ENCODE measurements at regions not wholly inside any gene's neighbourhood (a gene's known extent, or its start where the extent isn't known, plus 50 kb on each side); places are given as distances from the start of the nearest gene placed in this dataset.

GRCh38 chr4:34271479-34272355, 1972.6 kb downstream of the ARAP2 start:
- H3K36me3 ChIP-seq (ENCODE audit: insufficient read depth, insufficient read length, low read length): no peaks in the 10 kb centered on the region
- no peaks in the 10 kb centered on the region for H3K4me1 ChIP-seq (ENCODE audit: insufficient read depth, insufficient read length)
- no peak for TF ChIP-seq YY1 (IDR thresholded peaks at IDR 0.05; ENCODE audit: insufficient read depth, insufficient read length)
- no peak for TF ChIP-seq SUZ12 (IDR thresholded peaks at IDR 0.05; ENCODE audit: extremely low read depth, insufficient read depth, insufficient read length)
- no peak for TF ChIP-seq ZNF274 (IDR thresholded peaks at IDR 0.05; ENCODE audit: low read depth, low read length)
- H3K9me3 ChIP-seq (ENCODE audit: insufficient read depth, low read length): no peaks in the 10 kb centered on the region
- H3K27me3 ChIP-seq (ENCODE audit: insufficient read depth, insufficient read length): no peaks in the 10 kb centered on the region
- no peak overlapping the region for H3K9ac ChIP-seq (ENCODE audit: insufficient read length, low read depth)
- no peak overlapping the region for H3K4me3 ChIP-seq (ENCODE audit: insufficient read length, low read depth)
- DNase-seq (ENCODE audit: low read depth, low spot score): no peak

GRCh38 chr4:34279011-34279410, 1965.3 kb downstream of the ARAP2 start:
- H3K4me3 ChIP-seq (ENCODE audit: insufficient read length, low read depth): no peak overlapping the region
- TF ChIP-seq YY1 (IDR thresholded peaks at IDR 0.05; ENCODE audit: insufficient read depth, insufficient read length) (no peak), ZNF274 (IDR thresholded peaks at IDR 0.05; ENCODE audit: low read depth, low read length) (no peak), SUZ12 (IDR thresholded peaks at IDR 0.05; ENCODE audit: extremely low read depth, insufficient read depth, insufficient read length) (no peak)
- H3K27me3 ChIP-seq (ENCODE audit: insufficient read depth, insufficient read length): no peaks in the 10 kb centered on the region
- no peaks in the 10 kb centered on the region for H3K4me1 ChIP-seq (ENCODE audit: insufficient read depth, insufficient read length)
- H3K9ac ChIP-seq (ENCODE audit: insufficient read length, low read depth): no peak overlapping the region
- H3K36me3 ChIP-seq (ENCODE audit: insufficient read depth, insufficient read length, low read length): no peaks in the 10 kb centered on the region
- DNase-seq (ENCODE audit: low read depth, low spot score): no peak
- no peaks in the 10 kb centered on the region for H3K9me3 ChIP-seq (ENCODE audit: insufficient read depth, low read length)

GRCh38 chr4:34280131-34280530, 1964.2 kb downstream of the ARAP2 start:
- no peaks in the 10 kb centered on the region for H3K4me1 ChIP-seq (ENCODE audit: insufficient read depth, insufficient read length)
- no peak for TF ChIP-seq ZNF274 (IDR thresholded peaks at IDR 0.05; ENCODE audit: low read depth, low read length)
- TF ChIP-seq YY1 (IDR thresholded peaks at IDR 0.05; ENCODE audit: insufficient read depth, insufficient read length): no peak
- TF ChIP-seq SUZ12 (IDR thresholded peaks at IDR 0.05; ENCODE audit: extremely low read depth, insufficient read depth, insufficient read length): no peak
- no peaks in the 10 kb centered on the region for H3K9me3 ChIP-seq (ENCODE audit: insufficient read depth, low read length)
- no peaks in the 10 kb centered on the region for H3K27me3 ChIP-seq (ENCODE audit: insufficient read depth, insufficient read length)
- DNase-seq (ENCODE audit: low read depth, low spot score): no peak
- H3K9ac ChIP-seq (ENCODE audit: insufficient read length, low read depth): no peak overlapping the region
- H3K36me3 ChIP-seq (ENCODE audit: insufficient read depth, insufficient read length, low read length): no peaks in the 10 kb centered on the region
- H3K4me3 ChIP-seq (ENCODE audit: insufficient read length, low read depth): no peak overlapping the region

- no peak for TF ChIP-seq ZNF274 (IDR thresholded peaks at IDR 0.05; ENCODE audit: low read depth, low read length)
- no peak for TF ChIP-seq YY1 (IDR thresholded peaks at IDR 0.05; ENCODE audit: insufficient read depth, insufficient read length)
- H3K27me3 ChIP-seq (ENCODE audit: insufficient read depth, insufficient read length): no peaks in the 10 kb centered on the region
- H3K4me3 ChIP-seq (ENCODE audit: insufficient read length, low read depth): no peak overlapping the region
- no peaks in the 10 kb centered on the region for H3K36me3 ChIP-seq (ENCODE audit: insufficient read depth, insufficient read length, low read length)
- H3K9me3 ChIP-seq (ENCODE audit: insufficient read depth, low read length): no peaks in the 10 kb centered on the region
- H3K4me1 ChIP-seq (ENCODE audit: insufficient read depth, insufficient read length): no peaks in the 10 kb centered on the region
- DNase-seq (ENCODE audit: low read depth, low spot score): no peak
- H3K9ac ChIP-seq (ENCODE audit: insufficient read length, low read depth): no peak overlapping the region
Observed at GRCh38 chr4:34281826-34282225, 1962.5 kb downstream of the ARAP2 start.

GRCh38 chr4:34289489-34289888, 1954.8 kb downstream of the ARAP2 start:
- Histone ChIP-seq H3K9ac (ENCODE audit: insufficient read length, low read depth) (no peak overlapping the region), H3K4me1 (ENCODE audit: insufficient read depth, insufficient read length) (no peaks in the 10 kb centered on the region), H3K27me3 (ENCODE audit: insufficient read depth, insufficient read length) (no peaks in the 10 kb centered on the region), H3K4me3 (ENCODE audit: insufficient read length, low read depth) (no peak overlapping the region), H3K9me3 (ENCODE audit: insufficient read depth, low read length) (no peaks in the 10 kb centered on the region), H3K36me3 (ENCODE audit: insufficient read depth, insufficient read length, low read length) (no peaks in the 10 kb centered on the region)
- DNase-seq (ENCODE audit: low read depth, low spot score): no peak
- TF ChIP-seq YY1 (IDR thresholded peaks at IDR 0.05; ENCODE audit: insufficient read depth, insufficient read length) (no peak), SUZ12 (IDR thresholded peaks at IDR 0.05; ENCODE audit: extremely low read depth, insufficient read depth, insufficient read length) (no peak), ZNF274 (IDR thresholded peaks at IDR 0.05; ENCODE audit: low read depth, low read length) (no peak)

- Histone ChIP-seq H3K36me3 (ENCODE audit: insufficient read depth, insufficient read length, low read length) (no peaks in the 10 kb centered on the region), H3K9me3 (ENCODE audit: insufficient read depth, low read length) (no peaks in the 10 kb centered on the region), H3K27me3 (ENCODE audit: insufficient read depth, insufficient read length) (no peaks in the 10 kb centered on the region), H3K4me1 (ENCODE audit: insufficient read depth, insufficient read length) (no peaks in the 10 kb centered on the region), H3K9ac (ENCODE audit: insufficient read length, low read depth) (no peak overlapping the region), H3K4me3 (ENCODE audit: insufficient read length, low read depth) (no peak overlapping the region)
- TF ChIP-seq YY1 (IDR thresholded peaks at IDR 0.05; ENCODE audit: insufficient read depth, insufficient read length) (no peak), SUZ12 (IDR thresholded peaks at IDR 0.05; ENCODE audit: extremely low read depth, insufficient read depth, insufficient read length) (no peak)
- no peak for DNase-seq (ENCODE audit: low read depth, low spot score)
Observed at GRCh38 chr4:34289962-34290361, 1954.4 kb downstream of the ARAP2 start.

GRCh38 chr4:34293459-34293858, 1950.9 kb downstream of the ARAP2 start:
- Histone ChIP-seq H3K9ac (ENCODE audit: insufficient read length, low read depth) (no peak overlapping the region), H3K9me3 (ENCODE audit: insufficient read depth, low read length) (no peaks in the 10 kb centered on the region), H3K27me3 (ENCODE audit: insufficient read depth, insufficient read length) (no peaks in the 10 kb centered on the region), H3K4me3 (ENCODE audit: insufficient read length, low read depth) (no peak overlapping the region), H3K36me3 (ENCODE audit: insufficient read depth, insufficient read length, low read length) (no peaks in the 10 kb centered on the region), H3K4me1 (ENCODE audit: insufficient read depth, insufficient read length) (no peaks in the 10 kb centered on the region)
- TF ChIP-seq ZNF274 (IDR thresholded peaks at IDR 0.05; ENCODE audit: low read depth, low read length) (no peak), YY1 (IDR thresholded peaks at IDR 0.05; ENCODE audit: insufficient read depth, insufficient read length) (no peak), SUZ12 (IDR thresholded peaks at IDR 0.05; ENCODE audit: extremely low read depth, insufficient read depth, insufficient read length) (no peak)
- DNase-seq (ENCODE audit: low read depth, low spot score): no peak

Measured in NT2/D1 (cell line).